DOHH2 (cell line): ENCODE measurements at regions not wholly inside any gene's neighbourhood (a gene's known extent, or its start where the extent isn't known, plus 50 kb on each side); places are given as distances from the start of the nearest gene placed in this dataset.

Experiments used
- H3F3A ChIP-seq: fragments of 200-600 bp; sonication (generic), shearing (Covaris generic); 2 replicates; pipeline ENCODE4 v1.6.0; 2016; ENCODE audit warnings: antibody characterized with exemption, mild to moderate bottlenecking; ENCODE audit not compliant: control insufficient read depth, insufficient read depth
- H3K27ac ChIP-seq: fragments of 200-600 bp; sonication (generic); 2 replicates; pipeline ENCODE4 v1.5.1; 2014; ENCODE audit warnings: low read depth, mild to moderate bottlenecking, low read length, moderate library complexity
- H3K27me3 ChIP-seq: fragments of 200-600 bp; sonication (generic); 2 replicates; pipeline ENCODE4 v1.6.1; 2014; ENCODE audit warnings: mild to moderate bottlenecking, low read length, mixed read lengths; ENCODE audit not compliant: control insufficient read depth
- H3K36me3 ChIP-seq: fragments of 200-600 bp; sonication (generic); 2 replicates; pipeline ENCODE4 v1.6.1; 2014; ENCODE audit warnings: mild to moderate bottlenecking, low read length, moderate library complexity, mixed read lengths; ENCODE audit not compliant: control insufficient read depth
- H3K4me1 ChIP-seq: fragments of 200-600 bp; sonication (generic); 2 replicates; pipeline ENCODE4 v1.6.1; 2014; ENCODE audit warnings: mild to moderate bottlenecking, low read length, mixed read lengths; ENCODE audit not compliant: control insufficient read depth
- H3K4me2 ChIP-seq: fragments of 200-600 bp; sonication (generic); 2 replicates; pipeline ENCODE4 v1.6.0; 2014; ENCODE audit warnings: mild to moderate bottlenecking, low read length, moderate library complexity
- H3K4me3 ChIP-seq: fragments of 200-600 bp; sonication (generic); 2 replicates; pipeline ENCODE4 v1.5.1; 2014; ENCODE audit warnings: mild to moderate bottlenecking, low read length, mixed read lengths
- H3K79me2 ChIP-seq: fragments of 200-600 bp; sonication (generic); 2 replicates; pipeline ENCODE4 v1.6.1; 2014; ENCODE audit warnings: mild to moderate bottlenecking, low read length, mixed read lengths; ENCODE audit not compliant: control insufficient read depth
- H3K9me2 ChIP-seq: fragments of 200-600 bp; sonication (generic); replicated peaks from 2 replicates; pipeline ENCODE4 v1.6.1; 2014; ENCODE audit warnings: mild to moderate bottlenecking, low read length, mixed read lengths; ENCODE audit not compliant: control insufficient read depth
- H3K9me3 ChIP-seq: fragments of 200-600 bp; sonication (generic); 2 replicates; pipeline ENCODE4 v1.6.1; 2014; ENCODE audit warnings: antibody characterized with exemption, low read length, mixed read lengths; ENCODE audit not compliant: control insufficient read depth, insufficient read depth
- H4K20me1 ChIP-seq: fragments of 200-600 bp; sonication (generic); 2 replicates; pipeline ENCODE4 v1.6.0; 2014; ENCODE audit warnings: low read depth, mild to moderate bottlenecking, antibody characterized with exemption, low read length, moderate library complexity; ENCODE audit not compliant: control insufficient read depth, insufficient read depth
- CTCF ChIP-seq: fragments of 200-600 bp; sonication (generic); IDR thresholded peaks from one replicate; pipeline ENCODE4 v1.5.1; 2014; ENCODE audit warnings: antibody characterized with exemption, mild to moderate bottlenecking, low read depth, low read length; ENCODE audit not compliant: poor library complexity, severe bottlenecking
- EZH2phosphoT487 ChIP-seq: fragments of 200-600 bp; sonication (generic); IDR thresholded peaks from 2 replicates; pipeline ENCODE4 v1.6.1; 2017; ENCODE audit warnings: borderline replicate concordance, mild to moderate bottlenecking, antibody characterized with exemption, low read length, moderate library complexity, mixed read lengths

DNA sequence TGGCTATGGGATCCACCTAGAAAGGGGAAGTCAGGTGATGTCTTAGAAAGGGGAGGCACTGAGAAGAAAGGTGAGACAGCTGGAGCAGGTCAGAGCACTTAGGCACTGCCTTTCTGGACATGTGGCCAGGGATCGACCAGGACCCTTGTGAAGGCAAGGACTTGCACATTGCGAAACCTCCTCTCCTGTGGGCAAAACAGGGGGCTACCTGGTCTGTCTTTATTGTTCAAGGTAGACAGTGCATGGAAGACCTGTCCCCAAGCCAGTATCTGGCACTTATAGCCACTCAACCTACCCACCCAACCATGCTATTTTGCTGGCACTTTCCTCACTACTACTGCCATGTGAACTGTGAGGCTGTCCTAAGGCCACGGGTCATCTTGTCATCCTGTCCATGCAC is 67.2 kb downstream of the NAV1 start:
- H3K4me3 ChIP-seq = no peak overlapping the region
- H3K36me3 ChIP-seq = no peaks in the 10 kb centered on the region
- no peaks in the 10 kb centered on the region for H4K20me1 ChIP-seq
- no peaks in the 10 kb centered on the region for H3K9me3 ChIP-seq
- H3F3A ChIP-seq = no peaks in the 10 kb centered on the region
- no peak overlapping the region for H3K4me2 ChIP-seq
- no peak overlapping the region for H3K27ac ChIP-seq
- no peak for TF ChIP-seq CTCF
- TF ChIP-seq EZH2phosphoT487 = no peak
- H3K27me3 ChIP-seq = no peaks in the 10 kb centered on the region
- no peaks in the 10 kb centered on the region for H3K9me2 ChIP-seq
- no peaks in the 10 kb centered on the region for H3K4me1 ChIP-seq
- no peaks in the 10 kb centered on the region for H3K79me2 ChIP-seq

DNA sequence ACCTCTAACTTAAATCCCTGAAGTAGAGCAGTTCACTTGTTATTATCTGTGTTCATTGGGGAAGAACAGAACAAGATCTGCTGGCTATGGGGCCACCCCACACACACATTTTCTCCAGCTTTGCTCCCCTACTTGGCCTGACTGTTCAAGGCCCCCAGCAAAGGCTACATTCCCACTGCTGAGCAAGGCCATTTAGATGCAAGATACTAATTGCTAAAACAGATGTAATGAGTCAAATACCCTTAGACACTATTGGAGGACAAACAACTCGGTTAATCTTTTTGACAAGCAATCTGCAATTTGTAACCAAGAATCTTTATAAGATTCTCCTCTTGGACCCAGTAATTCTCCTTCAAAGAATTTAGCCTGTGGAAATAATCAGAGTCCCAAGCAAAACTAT is 67.7 kb downstream of the NAV1 start:
- Histone ChIP-seq H3K4me3 (no peak overlapping the region), H3F3A (no peaks in the 10 kb centered on the region), H3K4me2 (no peak overlapping the region), H3K9me2 (no peaks in the 10 kb centered on the region), H3K79me2 (no peaks in the 10 kb centered on the region), H3K4me1 (no peaks in the 10 kb centered on the region), H3K27me3 (no peaks in the 10 kb centered on the region), H4K20me1 (no peaks in the 10 kb centered on the region), H3K36me3 (no peaks in the 10 kb centered on the region), H3K27ac (no peak overlapping the region), H3K9me3 (no peaks in the 10 kb centered on the region)
- TF ChIP-seq EZH2phosphoT487 = no peak
- no peak for TF ChIP-seq CTCF

- Histone ChIP-seq H3K4me3 (no peak overlapping the region), H3K79me2 (no peaks in the 10 kb centered on the region), H3K9me3 (no peaks in the 10 kb centered on the region), H3K27ac (no peak overlapping the region), H3K27me3 (no peaks in the 10 kb centered on the region), H3K4me1 (no peaks in the 10 kb centered on the region), H3K36me3 (no peaks in the 10 kb centered on the region), H3F3A (no peaks in the 10 kb centered on the region), H3K9me2 (no peaks in the 10 kb centered on the region), H4K20me1 (no peaks in the 10 kb centered on the region), H3K4me2 (no peak overlapping the region)
- no peak for TF ChIP-seq EZH2phosphoT487
- TF ChIP-seq CTCF = no peak
Measured at GRCh38 chr1:201608635-201609395, 69.9 kb downstream of the NAV1 start.
